ENCODE measurements at regions not wholly inside any gene's neighbourhood (a gene's known extent, or its start where the extent isn't known, plus 50 kb on each side); places are given as distances from the start of the nearest gene placed in this dataset.

- TF ChIP-seq POLR2A (IDR thresholded peaks at IDR 0.05): no peak
- no peak for TF ChIP-seq CTCF (IDR thresholded peaks at IDR 0.05)
Observed at GRCh38 chr13:111470933-111471332, 150.5 kb downstream of the TEX29 start.
